ENCODE measurements at regions not wholly inside any gene's neighbourhood (a gene's known extent, or its start where the extent isn't known, plus 50 kb on each side); places are given as distances from the start of the nearest gene placed in this dataset.
A peak's percentile ranks its signal among the peaks of the same experiment; 100 is the strongest.

DNA sequence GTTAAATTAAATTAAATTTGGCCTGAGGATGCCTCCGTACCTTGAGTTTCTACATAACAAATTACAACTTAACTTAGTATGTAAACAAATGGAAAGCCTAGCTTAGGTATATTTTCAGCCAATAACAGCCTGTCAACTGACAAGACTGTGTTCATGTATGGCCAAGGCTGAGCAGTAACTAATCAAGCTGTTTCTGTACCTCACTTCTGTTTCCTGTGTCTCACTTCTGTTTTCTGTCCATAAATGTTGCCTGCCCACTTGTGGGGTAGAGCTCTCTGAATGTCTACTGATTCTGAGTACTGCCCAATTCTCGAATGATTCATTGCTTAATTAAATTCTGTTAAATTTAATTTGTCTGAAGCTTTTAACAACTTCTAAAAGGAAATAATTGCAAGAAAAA is 445.2 kb downstream of the PCDH11X start:
- H3K27ac ChIP-seq (ENCODE audit: insufficient read length, low read depth, low read length), result no peak overlapping the region
- no peak overlapping the region for H2BK5ac ChIP-seq (ENCODE audit: insufficient read length, low read length)
- no peak overlapping the region for H2AK5ac ChIP-seq (ENCODE audit: insufficient read length, low read length)
- H3T11ph ChIP-seq (ENCODE audit: low read length), result no peak overlapping the region
- H3K4ac ChIP-seq (ENCODE audit: low read depth, low read length), result no peak overlapping the region
- Mint-ChIP-seq H3K4me1 (peaks cover 25 to 30% of the 10 kb centered on the region in 2 experiments), H3K4me3 (no peak overlapping the region), H3K27ac (peak overlapping the region in 1 of 3 experiments; percentile 2; a peak in 1 of 7 replicates), H3K36me3 (ENCODE audit: insufficient read depth in 1 of 3, low read depth in 3 of 3) (peaks cover 0 to 2% (median 0%) of the 10 kb centered on the region in 3 experiments; a peak in 2 of 7 replicates), H3K9me3 (peaks cover 0 to 2% of the 10 kb centered on the region in 2 experiments; a peak in 2 of 5 replicates), H3K27me3 (ENCODE audit: low read depth) (no peaks in the 10 kb centered on the region)
- no peaks in the 10 kb centered on the region for H3K27me3 ChIP-seq (ENCODE audit: insufficient read depth, low read length)
- DNase-seq, result no peak
- no peak overlapping the region for H2BK12ac ChIP-seq (ENCODE audit: insufficient read length, low read depth, low read length)
- no peak overlapping the region for H4K91ac ChIP-seq (ENCODE audit: insufficient read length, low read depth, low read length)
- no peaks in the 10 kb centered on the region; the same call in 1 of the 2 replicates for H3K4me1 ChIP-seq (ENCODE audit: insufficient read depth, low read length)
- H4K8ac ChIP-seq (replicated peaks; ENCODE audit: insufficient read length, low read depth, low read length), result no peak overlapping the region
- TF ChIP-seq, protein P1, sequence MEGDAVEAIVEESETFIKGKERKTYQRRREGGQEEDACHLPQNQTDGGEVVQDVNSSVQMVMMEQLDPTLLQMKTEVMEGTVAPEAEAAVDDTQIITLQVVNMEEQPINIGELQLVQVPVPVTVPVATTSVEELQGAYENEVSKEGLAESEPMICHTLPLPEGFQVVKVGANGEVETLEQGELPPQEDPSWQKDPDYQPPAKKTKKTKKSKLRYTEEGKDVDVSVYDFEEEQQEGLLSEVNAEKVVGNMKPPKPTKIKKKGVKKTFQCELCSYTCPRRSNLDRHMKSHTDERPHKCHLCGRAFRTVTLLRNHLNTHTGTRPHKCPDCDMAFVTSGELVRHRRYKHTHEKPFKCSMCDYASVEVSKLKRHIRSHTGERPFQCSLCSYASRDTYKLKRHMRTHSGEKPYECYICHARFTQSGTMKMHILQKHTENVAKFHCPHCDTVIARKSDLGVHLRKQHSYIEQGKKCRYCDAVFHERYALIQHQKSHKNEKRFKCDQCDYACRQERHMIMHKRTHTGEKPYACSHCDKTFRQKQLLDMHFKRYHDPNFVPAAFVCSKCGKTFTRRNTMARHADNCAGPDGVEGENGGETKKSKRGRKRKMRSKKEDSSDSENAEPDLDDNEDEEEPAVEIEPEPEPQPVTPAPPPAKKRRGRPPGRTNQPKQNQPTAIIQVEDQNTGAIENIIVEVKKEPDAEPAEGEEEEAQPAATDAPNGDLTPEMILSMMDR (conservative IDR thresholded peaks at IDR 0.05), result no peak
- no peak overlapping the region for H2BK20ac ChIP-seq (ENCODE audit: low read depth, low read length, poor library complexity, severe bottlenecking)
- no peak overlapping the region for H3K9ac ChIP-seq (ENCODE audit: extremely low read depth, insufficient read length, low read length)
- H2BK120ac ChIP-seq (ENCODE audit: low read depth, low read length, poor library complexity, severe bottlenecking), result no peak overlapping the region
- H4K20me1 ChIP-seq (ENCODE audit: control insufficient read depth, insufficient read depth, insufficient read length), result no peaks in the 10 kb centered on the region
- H3K14ac ChIP-seq (ENCODE audit: insufficient read depth, low read length), result no peak overlapping the region
- H3K79me1 ChIP-seq (ENCODE audit: insufficient read depth, low read depth, low read length, poor library complexity, severe bottlenecking), result no peaks in the 10 kb centered on the region
- no peak overlapping the region for H3K4me2 ChIP-seq (ENCODE audit: insufficient read depth, insufficient read length, low read length)
- no peaks in the 10 kb centered on the region for H3K23me2 ChIP-seq (ENCODE audit: insufficient read length, low read depth, low read length, poor library complexity, severe bottlenecking)
- H3K18ac ChIP-seq (ENCODE audit: insufficient read length, low read depth, low read length), result no peak overlapping the region
- no peaks in the 10 kb centered on the region for H3K9me3 ChIP-seq (ENCODE audit: control insufficient read depth, low read depth, low read length)
- no peak overlapping the region for H4K5ac ChIP-seq (ENCODE audit: insufficient read length, low read depth, low read length)
- WGBS (ENCODE audit: extremely low coverage, insufficient read length, low lambda C conversion rate), result no CpG with 5 or more reads among the region's 2 CpGs
- H2AFZ ChIP-seq (ENCODE audit: low read length), result no peak overlapping the region
- H2BK15ac ChIP-seq (ENCODE audit: low read depth, low read length), result no peak overlapping the region
- H3K56ac ChIP-seq (ENCODE audit: insufficient read length, low read depth, low read length), result no peak overlapping the region
- no peak overlapping the region for H3K23ac ChIP-seq (ENCODE audit: insufficient read length, low read depth, low read length)
- H3K79me2 ChIP-seq (ENCODE audit: insufficient read depth, low read length), result no peaks in the 10 kb centered on the region

All from H9 (cell line).